Spleen (tissue), 7 donors: ENCODE measurements at regions not wholly inside any gene's neighbourhood (a gene's known extent, or its start where the extent isn't known, plus 50 kb on each side); places are given as distances from the start of the nearest gene placed in this dataset.

Source experiments
- CTCF ChIP-seq, 11 experiments: fragments of 200-600 bp in 7 of 11; fragments of 450-650 bp in 4 of 11; sonication (generic) in 4 of 11; IDR thresholded peaks in 8 of 11; conservative IDR thresholded peaks in 3 of 11; 1 replicate in 7 of 11; 2 replicates in 4 of 11; pipeline versions ENCODE4 v1.4.0 to v1.8.0; 2016 to 2021; ENCODE audit warnings: antibody characterized with exemption in 11 of 11, inconsistent platforms in 4 of 11, mild to moderate bottlenecking in 1 of 11
- POLR2A ChIP-seq, 3 donors: fragments of 450-650 bp; IDR thresholded peaks; one replicate each; pipeline ENCODE4 v1.5.1; 2017; ENCODE audit warnings: antibody characterized with exemption in 3 of 3, mild to moderate bottlenecking in 1 of 3
- POLR2AphosphoS5 ChIP-seq, 3 donors: sonication (generic); formaldehyde crosslinking; IDR thresholded peaks; one replicate each; pipeline ENCODE4 v1.5.1; 2017; ENCODE audit warnings: antibody characterized with exemption in 3 of 3
- donor health status: DM: no; HTN: no; CAD: no; lungs with moderate emphysema.
- donor health status: DM: no; HTN: no; CAD: no.
- donor health status: DM: no; HTN: no; CAD: no.

GRCh38 chr11:80986421-80987074 is 1545.7 kb upstream of the TENM4 start:
- TF ChIP-seq CTCF (IDR thresholded peaks at IDR 0.05 in 8 of 11, conservative IDR thresholded peaks at IDR 0.05 in 3 of 11) = no peak
- no peak for TF ChIP-seq POLR2A (IDR thresholded peaks at IDR 0.05)
- TF ChIP-seq POLR2AphosphoS5 (IDR thresholded peaks at IDR 0.05) = no peak
